ENCODE measurements at regions not wholly inside any gene's neighbourhood (a gene's known extent, or its start where the extent isn't known, plus 50 kb on each side); places are given as distances from the start of the nearest gene placed in this dataset.

- CTCF ChIA-PET = interaction anchor here (0.8 to 1.3 kb wide), 5 partner anchors 10 to 34 kb away, joined by 3 to 4 read pairs (median 3); no protein-coding TSS in a partner anchor
- Mint-ChIP-seq H3K27ac (no peak overlapping the region), H3K4me3 (no peak overlapping the region), H3K36me3 (ENCODE audit: low read depth) (no peaks in the 10 kb centered on the region), H3K4me1 (ENCODE audit: low read depth) (peaks cover 26% of the 10 kb centered on the region), H3K9me3 (ENCODE audit: insufficient read depth) (no peaks in the 10 kb centered on the region), H3K27me3 (ENCODE audit: low read depth) (no peaks in the 10 kb centered on the region)
- ATAC-seq (no peak), DNase-seq (no peak)
- POLR2A ChIA-PET = interaction anchor here (1.1 to 1.5 kb wide), 4 partner anchors 66 to 364 kb away, joined by 3 to 6 read pairs (median 4); partner anchors contain the start of genes ZEB1 and ZNF438
Observed at GRCh38 chr10:31100662-31101061, 69.0 kb upstream of the ZNF438 start.

- POLR2A ChIA-PET = interaction anchor here (0.6 to 1.5 kb wide), 5 partner anchors 66 to 364 kb away, joined by 3 to 6 read pairs (median 3); partner anchors contain the start of genes ZEB1 and ZNF438
- H3K4me3 Mint-ChIP-seq = peak overlapping the region; percentile 43
Observed at GRCh38 chr10:31101123-31101522, 69.5 kb upstream of the ZNF438 start.

GRCh38 chr10:31102421-31102820 lies 70.8 kb upstream of the ZNF438 start:
- H3K27ac Mint-ChIP-seq = peak overlapping the region; percentile 47
- no peaks in the 10 kb centered on the region for H3K27me3 Mint-ChIP-seq (ENCODE audit: low read depth)
- CTCF ChIA-PET = no interaction called here
- H3K4me3 Mint-ChIP-seq = no peak overlapping the region
- H3K36me3 Mint-ChIP-seq (ENCODE audit: low read depth) = no peaks in the 10 kb centered on the region
- DNase-seq (no peak), ATAC-seq (no peak)
- no peaks in the 10 kb centered on the region for H3K9me3 Mint-ChIP-seq (ENCODE audit: insufficient read depth)
- POLR2A ChIA-PET = no interaction called here
- H3K4me1 Mint-ChIP-seq (ENCODE audit: low read depth) = peaks cover 20% of the 10 kb centered on the region

More at GRCh38 chr10:31101123-31101522, 69.5 kb upstream of the ZNF438 start:
- ATAC-seq (peak; percentile 77), DNase-seq (peak; percentile 59)
- peak overlapping the region; percentile 81 for H3K27ac Mint-ChIP-seq
- CTCF ChIA-PET = interaction anchor here (0.9 to 1.3 kb wide), 5 partner anchors 11 to 318 kb away, joined by 3 to 4 read pairs (median 3); no protein-coding TSS in a partner anchor
- no peaks in the 10 kb centered on the region for H3K36me3 Mint-ChIP-seq (ENCODE audit: low read depth)
- H3K27me3 Mint-ChIP-seq (ENCODE audit: low read depth) = no peaks in the 10 kb centered on the region
- H3K9me3 Mint-ChIP-seq (ENCODE audit: insufficient read depth) = no peaks in the 10 kb centered on the region
- H3K4me1 Mint-ChIP-seq (ENCODE audit: low read depth) = peaks cover 23% of the 10 kb centered on the region

- Mint-ChIP-seq H3K4me3 (no peak overlapping the region), H3K36me3 (ENCODE audit: low read depth) (no peaks in the 10 kb centered on the region), H3K27ac (no peak overlapping the region), H3K9me3 (ENCODE audit: insufficient read depth) (no peaks in the 10 kb centered on the region), H3K27me3 (ENCODE audit: low read depth) (no peaks in the 10 kb centered on the region), H3K4me1 (ENCODE audit: low read depth) (peaks cover 20% of the 10 kb centered on the region)
- ChIA-PET CTCF (no interaction called here), POLR2A (interaction anchor here (0.9 kb wide), 1 partner anchor 246 kb away, joined by 3 read pairs; no protein-coding TSS in a partner anchor)
- ATAC-seq (no peak), DNase-seq (no peak)
Observed at GRCh38 chr10:31103112-31103511, 71.4 kb upstream of the ZNF438 start.

- Mint-ChIP-seq H3K27me3 (ENCODE audit: low read depth) (peaks cover 3% of the 10 kb centered on the region), H3K4me3 (no peak overlapping the region), H3K36me3 (ENCODE audit: low read depth) (no peaks in the 10 kb centered on the region), H3K9me3 (ENCODE audit: insufficient read depth) (peaks cover 6% of the 10 kb centered on the region), H3K4me1 (ENCODE audit: low read depth) (no peaks in the 10 kb centered on the region), H3K27ac (no peak overlapping the region)
- ChIA-PET CTCF (no interaction called here), POLR2A (no interaction called here)
- DNase-seq (no peak), ATAC-seq (no peak)
Observed at GRCh38 chr10:31112961-31113360, 81.3 kb upstream of the ZNF438 start.

GRCh38 chr10:31116226-31116625 lies 84.6 kb upstream of the ZNF438 start:
- DNase-seq = no peak
- POLR2A ChIA-PET = no interaction called here
- Mint-ChIP-seq H3K9me3 (ENCODE audit: insufficient read depth) (peaks cover 3% of the 10 kb centered on the region), H3K27ac (no peak overlapping the region), H3K27me3 (ENCODE audit: low read depth) (peaks cover 3% of the 10 kb centered on the region), H3K4me3 (no peak overlapping the region), H3K4me1 (ENCODE audit: low read depth) (peaks cover 1% of the 10 kb centered on the region), H3K36me3 (ENCODE audit: low read depth) (no peaks in the 10 kb centered on the region)
- no peak for ATAC-seq
- CTCF ChIA-PET = interaction anchor here (1.0 kb wide), 1 partner anchor 14 kb away, joined by 5 read pairs; no protein-coding TSS in a partner anchor

- POLR2A ChIA-PET = no interaction called here
- Mint-ChIP-seq H3K4me3 (no peak overlapping the region), H3K27ac (no peak overlapping the region), H3K9me3 (ENCODE audit: insufficient read depth) (peaks cover 3% of the 10 kb centered on the region), H3K36me3 (ENCODE audit: low read depth) (no peaks in the 10 kb centered on the region), H3K27me3 (ENCODE audit: low read depth) (peaks cover 3% of the 10 kb centered on the region), H3K4me1 (ENCODE audit: low read depth) (peaks cover 1% of the 10 kb centered on the region)
- no peak for ATAC-seq
- CTCF ChIA-PET = no interaction called here
- DNase-seq = no peak
Observed at GRCh38 chr10:31118556-31118955, 86.9 kb upstream of the ZNF438 start.

GRCh38 chr10:31120392-31120791 lies 88.7 kb upstream of the ZNF438 start:
- CTCF ChIA-PET = no interaction called here
- Mint-ChIP-seq H3K9me3 (ENCODE audit: insufficient read depth) (no peaks in the 10 kb centered on the region), H3K36me3 (ENCODE audit: low read depth) (no peaks in the 10 kb centered on the region), H3K27ac (no peak overlapping the region), H3K4me3 (no peak overlapping the region), H3K27me3 (ENCODE audit: low read depth) (peaks cover under 1% of the 10 kb centered on the region), H3K4me1 (ENCODE audit: low read depth) (peaks cover 1% of the 10 kb centered on the region)
- DNase-seq (no peak), ATAC-seq (no peak)
- POLR2A ChIA-PET = no interaction called here

- ATAC-seq (no peak), DNase-seq (no peak)
- Mint-ChIP-seq H3K36me3 (ENCODE audit: low read depth) (no peaks in the 10 kb centered on the region), H3K27ac (no peak overlapping the region), H3K27me3 (ENCODE audit: low read depth) (no peaks in the 10 kb centered on the region), H3K9me3 (ENCODE audit: insufficient read depth) (no peaks in the 10 kb centered on the region), H3K4me1 (ENCODE audit: low read depth) (peaks cover 1% of the 10 kb centered on the region), H3K4me3 (no peak overlapping the region)
- POLR2A ChIA-PET = no interaction called here
- CTCF ChIA-PET = no interaction called here
Observed at GRCh38 chr10:31120961-31121685, 89.5 kb upstream of the ZNF438 start.

- no peaks in the 10 kb centered on the region for H3K27me3 Mint-ChIP-seq (ENCODE audit: low read depth)
- H3K4me3 Mint-ChIP-seq = no peak overlapping the region
- H3K27ac Mint-ChIP-seq = no peak overlapping the region
- H3K4me1 Mint-ChIP-seq (ENCODE audit: low read depth) = peaks cover 1% of the 10 kb centered on the region
- ATAC-seq (no peak), DNase-seq (no peak)
- H3K9me3 Mint-ChIP-seq (ENCODE audit: insufficient read depth) = no peaks in the 10 kb centered on the region
- ChIA-PET CTCF (no interaction called here), POLR2A (no interaction called here)
- H3K36me3 Mint-ChIP-seq (ENCODE audit: low read depth) = no peaks in the 10 kb centered on the region
Observed at GRCh38 chr10:31121757-31122577, 90.3 kb upstream of the ZNF438 start.

- H3K4me3 Mint-ChIP-seq = no peak overlapping the region
- H3K4me1 Mint-ChIP-seq (ENCODE audit: low read depth) = peaks cover 1% of the 10 kb centered on the region
- no peaks in the 10 kb centered on the region for H3K27me3 Mint-ChIP-seq (ENCODE audit: low read depth)
- CTCF ChIA-PET = no interaction called here
- POLR2A ChIA-PET = no interaction called here
- DNase-seq (no peak), ATAC-seq (no peak)
- no peak overlapping the region for H3K27ac Mint-ChIP-seq
- no peaks in the 10 kb centered on the region for H3K9me3 Mint-ChIP-seq (ENCODE audit: insufficient read depth)
- H3K36me3 Mint-ChIP-seq (ENCODE audit: low read depth) = no peaks in the 10 kb centered on the region
Observed at GRCh38 chr10:31123946-31124345, 92.3 kb upstream of the ZNF438 start.

GRCh38 chr10:31124852-31125251 lies 93.2 kb upstream of the ZNF438 start:
- no peak for DNase-seq
- H3K4me3 Mint-ChIP-seq = no peak overlapping the region
- no peak overlapping the region for H3K27ac Mint-ChIP-seq
- ChIA-PET CTCF (no interaction called here), POLR2A (interaction anchor here (1.1 kb wide), 1 partner anchor 10 kb away, joined by 7 read pairs; no protein-coding TSS in a partner anchor)
- peaks cover 1% of the 10 kb centered on the region for H3K4me1 Mint-ChIP-seq (ENCODE audit: low read depth)
- no peaks in the 10 kb centered on the region for H3K36me3 Mint-ChIP-seq (ENCODE audit: low read depth)
- H3K27me3 Mint-ChIP-seq (ENCODE audit: low read depth) = no peaks in the 10 kb centered on the region
- H3K9me3 Mint-ChIP-seq (ENCODE audit: insufficient read depth) = no peaks in the 10 kb centered on the region
- no peak for ATAC-seq

Measured in activated CD8-positive, alpha-beta T cell treated with anti-CD3 and anti-CD28 coated beads, Interleukin-2, amount 10 ng/mL, durations not matched to agents 7 days and 5 days (primary cell).